Gastrocnemius medialis (tissue), 4 donors: ENCODE measurements at regions not wholly inside any gene's neighbourhood (a gene's known extent, or its start where the extent isn't known, plus 50 kb on each side); places are given as distances from the start of the nearest gene placed in this dataset.
"Not testable (repeated sequence)": the region's sequence is repeated elsewhere in the genome, so short reads cannot be mapped to it uniquely, and the experiment has no call there.

Source experiments
- CTCF ChIP-seq, 5 experiments: fragments of 450-650 bp in 3 of 5; fragments of 200-600 bp in 2 of 5; sonication (generic) in 2 of 5; IDR thresholded peaks in 4 of 5; conservative IDR thresholded peaks in 1 of 5; 1 replicate in 4 of 5; 2 replicates in 1 of 5; pipeline ENCODE4 v1.5.1; 2016 to 2019; ENCODE audit warnings: antibody characterized with exemption in 5 of 5, mild to moderate bottlenecking in 3 of 5, moderate library complexity in 3 of 5
- POLR2A ChIP-seq, 2 donors: fragments of 450-650 bp; IDR thresholded peaks; one replicate each; pipeline ENCODE4 v1.6.1; 2017; ENCODE audit warnings: antibody characterized with exemption in 2 of 2, mild to moderate bottlenecking in 2 of 2, moderate library complexity in 2 of 2

- not testable (repeated sequence) for TF ChIP-seq CTCF (IDR thresholded peaks at IDR 0.05 in 4 of 5, conservative IDR thresholded peaks at IDR 0.05 in 1 of 5); POLR2A (IDR thresholded peaks at IDR 0.05)
These were observed 674.0 kb downstream of the BRINP1 start for GRCh38 chr9:118695249-118695648.
